ENCODE measurements at regions not wholly inside any gene's neighbourhood (a gene's known extent, or its start where the extent isn't known, plus 50 kb on each side); places are given as distances from the start of the nearest gene placed in this dataset.

DNA sequence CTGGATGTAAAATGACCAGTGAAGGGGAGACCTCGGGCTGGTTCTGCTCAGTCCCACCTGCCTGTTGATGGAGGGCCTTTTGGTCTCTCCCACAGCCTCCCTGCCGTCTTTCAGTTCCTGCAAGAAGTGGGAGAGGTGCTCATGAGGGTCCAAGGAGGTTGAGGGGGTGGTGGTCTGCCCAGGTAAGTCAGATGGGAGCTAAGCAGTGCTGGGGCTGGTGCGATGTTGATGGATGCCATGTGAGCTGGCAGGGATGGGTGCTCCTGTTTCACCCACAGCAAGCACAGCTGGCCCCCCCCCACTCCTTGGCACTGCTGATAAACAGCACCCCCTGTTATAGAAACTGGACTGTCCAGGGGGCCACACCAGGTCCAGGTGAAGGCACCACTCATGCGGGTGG is 145.6 kb downstream of the NSG2 start:
- peaks cover 56% of the 10 kb centered on the region for H3K27me3 Mint-ChIP-seq

DNA sequence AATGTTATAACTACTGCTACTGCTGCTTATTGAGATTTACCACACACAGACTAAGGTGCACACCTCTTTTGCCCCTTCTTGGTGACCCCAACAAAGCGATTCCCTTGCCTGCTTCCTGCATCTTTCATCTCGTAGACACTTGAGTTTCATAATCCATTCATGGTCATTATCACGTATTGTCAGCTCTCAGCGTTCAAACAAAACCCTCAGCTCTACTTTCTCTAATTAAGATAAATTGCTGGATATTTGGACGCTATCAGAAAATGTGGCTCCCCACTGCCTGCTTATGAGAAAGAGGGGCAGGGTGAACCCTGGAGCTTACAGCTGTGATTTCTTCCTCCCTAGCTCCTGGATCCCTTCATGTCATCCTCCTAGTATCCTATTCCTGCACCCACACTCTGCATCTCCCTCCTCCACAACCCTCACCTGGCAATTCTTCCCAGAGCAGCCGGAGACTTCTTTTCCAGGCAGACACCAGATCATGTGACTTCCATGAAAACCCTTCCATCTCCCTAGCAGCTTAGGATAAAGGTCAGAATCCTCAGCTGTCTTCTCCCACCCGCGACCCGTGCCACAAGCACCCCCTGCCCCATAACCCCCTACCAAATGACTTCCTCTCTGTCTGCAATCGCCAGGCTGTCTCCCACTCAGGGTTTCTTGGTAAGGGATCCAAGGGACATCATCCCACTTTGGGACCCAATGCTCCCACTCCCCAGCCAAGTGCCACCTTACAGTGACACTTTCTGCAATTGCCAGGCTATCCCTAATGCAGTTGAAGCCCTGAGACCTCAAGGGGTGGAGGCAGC is 146.5 kb downstream of the NSG2 start:
- peaks cover 46% of the 10 kb centered on the region for H3K27me3 Mint-ChIP-seq
- H3K4me1 Mint-ChIP-seq (ENCODE audit: unreplicated experiment): peaks cover 40% of the 10 kb centered on the region

More for the DNA sequence above, 145.6 kb downstream of the NSG2 start:
- no peak for DNase-seq (ENCODE audit: extremely low spot score, unreplicated experiment)
- H3K36me3 Mint-ChIP-seq: no peaks in the 10 kb centered on the region
- H3K4me3 Mint-ChIP-seq: no peak overlapping the region
- TF ChIP-seq, protein P1, sequence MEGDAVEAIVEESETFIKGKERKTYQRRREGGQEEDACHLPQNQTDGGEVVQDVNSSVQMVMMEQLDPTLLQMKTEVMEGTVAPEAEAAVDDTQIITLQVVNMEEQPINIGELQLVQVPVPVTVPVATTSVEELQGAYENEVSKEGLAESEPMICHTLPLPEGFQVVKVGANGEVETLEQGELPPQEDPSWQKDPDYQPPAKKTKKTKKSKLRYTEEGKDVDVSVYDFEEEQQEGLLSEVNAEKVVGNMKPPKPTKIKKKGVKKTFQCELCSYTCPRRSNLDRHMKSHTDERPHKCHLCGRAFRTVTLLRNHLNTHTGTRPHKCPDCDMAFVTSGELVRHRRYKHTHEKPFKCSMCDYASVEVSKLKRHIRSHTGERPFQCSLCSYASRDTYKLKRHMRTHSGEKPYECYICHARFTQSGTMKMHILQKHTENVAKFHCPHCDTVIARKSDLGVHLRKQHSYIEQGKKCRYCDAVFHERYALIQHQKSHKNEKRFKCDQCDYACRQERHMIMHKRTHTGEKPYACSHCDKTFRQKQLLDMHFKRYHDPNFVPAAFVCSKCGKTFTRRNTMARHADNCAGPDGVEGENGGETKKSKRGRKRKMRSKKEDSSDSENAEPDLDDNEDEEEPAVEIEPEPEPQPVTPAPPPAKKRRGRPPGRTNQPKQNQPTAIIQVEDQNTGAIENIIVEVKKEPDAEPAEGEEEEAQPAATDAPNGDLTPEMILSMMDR (conservative IDR thresholded peaks at IDR 0.05): no peak
- no peaks in the 10 kb centered on the region for H3K9me3 Mint-ChIP-seq
- H3K27ac Mint-ChIP-seq: no peak overlapping the region
- H3K4me1 Mint-ChIP-seq (ENCODE audit: unreplicated experiment): peaks cover 44% of the 10 kb centered on the region

DNA sequence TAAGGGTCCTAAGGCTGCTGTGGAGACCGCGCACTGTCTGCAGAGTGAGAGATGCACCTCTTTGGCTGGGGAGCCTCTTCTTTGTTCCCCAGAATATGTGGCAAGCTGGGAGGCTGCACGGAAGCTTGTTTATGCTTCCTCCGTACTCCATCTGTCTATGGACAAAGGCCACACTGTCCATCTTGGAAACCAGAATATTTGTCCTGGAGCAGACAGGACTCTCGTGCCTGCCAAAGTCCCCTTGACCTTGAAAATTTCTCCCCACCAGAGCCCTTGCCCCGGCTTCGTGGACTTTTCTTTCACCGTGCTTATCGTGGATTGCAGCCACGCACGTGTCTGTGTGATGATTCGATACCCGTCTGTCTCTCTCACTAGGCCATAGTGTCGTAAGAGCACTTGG is 147.4 kb downstream of the NSG2 start:
- Mint-ChIP-seq H3K27me3 (peaks cover 44% of the 10 kb centered on the region), H3K4me3 (no peak overlapping the region), H3K36me3 (no peaks in the 10 kb centered on the region), H3K4me1 (ENCODE audit: unreplicated experiment) (peaks cover 39% of the 10 kb centered on the region), H3K9me3 (no peaks in the 10 kb centered on the region), H3K27ac (no peak overlapping the region)
- DNase-seq (ENCODE audit: extremely low spot score, unreplicated experiment): no peak
- TF ChIP-seq, protein P1 (conservative IDR thresholded peaks at IDR 0.05): no peak

More for the DNA sequence above, 146.5 kb downstream of the NSG2 start:
- Mint-ChIP-seq H3K9me3 (no peaks in the 10 kb centered on the region), H3K36me3 (no peaks in the 10 kb centered on the region), H3K27ac (no peak overlapping the region), H3K4me3 (no peak overlapping the region)
- no peak for DNase-seq (ENCODE audit: extremely low spot score, unreplicated experiment)
- TF ChIP-seq, protein P1 (conservative IDR thresholded peaks at IDR 0.05): no peak

DNA sequence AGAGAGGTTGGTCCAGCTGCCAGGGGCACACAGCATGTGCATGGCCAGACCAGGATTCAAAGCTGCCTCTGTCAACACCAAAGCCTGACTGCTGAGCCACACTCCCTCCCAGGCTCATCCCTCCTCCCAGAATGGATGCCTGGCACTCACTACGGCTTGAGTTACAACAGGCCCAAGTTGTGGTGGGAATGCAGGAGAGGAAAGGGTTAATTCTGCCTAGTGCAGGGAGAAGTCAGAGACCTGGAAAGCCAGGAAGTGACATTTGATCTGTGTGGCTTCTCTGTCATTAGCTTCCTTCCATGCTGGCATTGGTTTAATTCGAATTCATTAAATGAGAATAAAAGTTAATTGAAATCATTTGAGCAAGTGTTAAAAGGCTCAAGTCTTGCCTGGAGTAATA is 150.0 kb downstream of the NSG2 start:
- H3K27me3 Mint-ChIP-seq: peaks cover 27% of the 10 kb centered on the region
- TF ChIP-seq, protein P1 (conservative IDR thresholded peaks at IDR 0.05): no peak
- no peaks in the 10 kb centered on the region for H3K9me3 Mint-ChIP-seq
- H3K27ac Mint-ChIP-seq: no peak overlapping the region
- peaks cover 16% of the 10 kb centered on the region for H3K4me1 Mint-ChIP-seq (ENCODE audit: unreplicated experiment)
- no peak overlapping the region for H3K4me3 Mint-ChIP-seq
- H3K36me3 Mint-ChIP-seq: no peaks in the 10 kb centered on the region
- no peak for DNase-seq (ENCODE audit: extremely low spot score, unreplicated experiment)

DNA sequence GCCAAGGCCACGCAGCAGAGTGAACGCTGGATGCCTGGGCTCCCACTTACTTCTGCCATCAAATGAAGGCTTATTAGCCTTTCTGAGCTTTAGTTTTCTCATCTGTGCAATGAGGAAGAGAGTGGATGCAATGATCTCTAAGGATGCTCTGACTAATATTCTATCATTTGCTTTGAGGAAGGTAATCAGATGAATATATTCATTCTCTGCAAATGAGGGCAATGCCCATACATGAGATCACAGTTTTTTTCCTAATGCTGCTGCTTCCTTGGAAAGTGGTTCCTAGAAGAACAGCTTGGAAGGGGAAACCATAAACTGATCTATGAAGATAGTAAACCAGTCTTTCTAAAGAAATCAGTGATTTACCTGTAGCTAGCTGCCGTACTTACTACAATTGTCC is 152.4 kb downstream of the NSG2 start:
- H3K27me3 Mint-ChIP-seq: peaks cover 9% of the 10 kb centered on the region
- peaks cover 3% of the 10 kb centered on the region for H3K4me1 Mint-ChIP-seq (ENCODE audit: unreplicated experiment)
- no peaks in the 10 kb centered on the region for H3K9me3 Mint-ChIP-seq
- DNase-seq (ENCODE audit: extremely low spot score, unreplicated experiment): no peak
- H3K4me3 Mint-ChIP-seq: no peak overlapping the region
- TF ChIP-seq, protein P1 (conservative IDR thresholded peaks at IDR 0.05): no peak
- no peak overlapping the region for H3K27ac Mint-ChIP-seq
- H3K36me3 Mint-ChIP-seq: no peaks in the 10 kb centered on the region
